ENCODE measurements at regions not wholly inside any gene's neighbourhood (a gene's known extent, or its start where the extent isn't known, plus 50 kb on each side); places are given as distances from the start of the nearest gene placed in this dataset.

- Histone ChIP-seq H3K36me3 (no peaks in the 10 kb centered on the region), H3K27me3 (replicated peaks; ENCODE audit: insufficient read depth) (no peaks in the 10 kb centered on the region), H3K4me1 (replicated peaks) (no peaks in the 10 kb centered on the region), H3K9me3 (no peaks in the 10 kb centered on the region), H3K4me3 (no peak overlapping the region), H3K27ac (no peak overlapping the region)
- intact Hi-C loops (cut with DNase I): no loop called here
- TF ChIP-seq POLR2A (IDR thresholded peaks at IDR 0.05) (no peak), POLR2AphosphoS5 (IDR thresholded peaks at IDR 0.05) (no peak), CTCF (IDR thresholded peaks at IDR 0.05) (no peak)
- DNase-seq (ENCODE audit: low spot score): no peak
- WGBS: 90% methylated on average over 3 of the region's 3 CpGs
Measured at GRCh38 chr12:127435439-127435838, 831.5 kb upstream of the TMEM132C start.

GRCh38 chr12:127438512-127439244 is 828.3 kb upstream of the TMEM132C start:
- intact Hi-C loops (cut with DNase I): no loop called here
- WGBS: 90% methylated on average over 3 of the region's 3 CpGs
- H3K9me3 ChIP-seq: no peaks in the 10 kb centered on the region

GRCh38 chr12:127445581-127446139 is 821.3 kb upstream of the TMEM132C start:
- H3K36me3 ChIP-seq: no peaks in the 10 kb centered on the region
- no peaks in the 10 kb centered on the region for H3K27me3 ChIP-seq (replicated peaks; ENCODE audit: insufficient read depth)
- no peak overlapping the region for H3K4me3 ChIP-seq
- H3K4me1 ChIP-seq (replicated peaks): no peaks in the 10 kb centered on the region
- intact Hi-C loops (cut with DNase I): no loop called here
- TF ChIP-seq POLR2A (IDR thresholded peaks at IDR 0.05): no peak
- 29% methylated on average over 4 of the region's 4 CpGs for WGBS
- no peak overlapping the region for H3K27ac ChIP-seq
- DNase-seq (ENCODE audit: low spot score): no peak
- no peaks in the 10 kb centered on the region for H3K9me3 ChIP-seq

More at GRCh38 chr12:127438512-127439244, 828.3 kb upstream of the TMEM132C start:
- DNase-seq (ENCODE audit: low spot score): no peak
- no peak overlapping the region for H3K27ac ChIP-seq
- no peaks in the 10 kb centered on the region for H3K36me3 ChIP-seq
- TF ChIP-seq POLR2AphosphoS5 (IDR thresholded peaks at IDR 0.05): no peak
- no peak for TF ChIP-seq POLR2A (IDR thresholded peaks at IDR 0.05)
- TF ChIP-seq CTCF (IDR thresholded peaks at IDR 0.05): no peak
- H3K4me1 ChIP-seq (replicated peaks): no peaks in the 10 kb centered on the region
- no peaks in the 10 kb centered on the region for H3K27me3 ChIP-seq (replicated peaks; ENCODE audit: insufficient read depth)
- no peak overlapping the region for H3K4me3 ChIP-seq

- 51% methylated on average over 5 of the region's 5 CpGs for WGBS
- Histone ChIP-seq H3K4me3 (no peak overlapping the region), H3K27me3 (replicated peaks; ENCODE audit: insufficient read depth) (no peaks in the 10 kb centered on the region), H3K4me1 (replicated peaks) (no peaks in the 10 kb centered on the region), H3K36me3 (no peaks in the 10 kb centered on the region), H3K9me3 (no peaks in the 10 kb centered on the region), H3K27ac (no peak overlapping the region)
- no peak for DNase-seq (ENCODE audit: low spot score)
- TF ChIP-seq POLR2AphosphoS5 (IDR thresholded peaks at IDR 0.05) (no peak), POLR2A (IDR thresholded peaks at IDR 0.05) (no peak), CTCF (IDR thresholded peaks at IDR 0.05) (no peak)
- intact Hi-C loops (cut with DNase I): no loop called here
Measured at GRCh38 chr12:127448906-127449305, 818.1 kb upstream of the TMEM132C start.

- Histone ChIP-seq H3K4me1 (replicated peaks) (no peaks in the 10 kb centered on the region), H3K36me3 (no peaks in the 10 kb centered on the region), H3K27me3 (replicated peaks; ENCODE audit: insufficient read depth) (peaks cover 5% of the 10 kb centered on the region), H3K9me3 (no peaks in the 10 kb centered on the region), H3K27ac (no peak overlapping the region), H3K4me3 (no peak overlapping the region)
- no peak for DNase-seq (ENCODE audit: low spot score)
- intact Hi-C loops (cut with DNase I): no loop called here
- TF ChIP-seq POLR2A (IDR thresholded peaks at IDR 0.05): no peak
- TF ChIP-seq POLR2AphosphoS5 (IDR thresholded peaks at IDR 0.05): no peak
- 35% methylated on average over 2 of the region's 2 CpGs for WGBS
Measured at GRCh38 chr12:127450826-127451225, 816.1 kb upstream of the TMEM132C start.

All from prostate gland (tissue), 2 donors.